Medulla oblongata (tissue), 1 donor: ENCODE measurements at regions not wholly inside any gene's neighbourhood (a gene's known extent, or its start where the extent isn't known, plus 50 kb on each side); places are given as distances from the start of the nearest gene placed in this dataset.
A peak's percentile ranks its signal among the peaks of the same experiment; 100 is the strongest.
"Not testable (repeated sequence)": the region's sequence is repeated elsewhere in the genome, so short reads cannot be mapped to it uniquely, and the experiment has no call there.

Experiments used
- DNase-seq: peaks from one replicate; pipeline ENCODE4 v3.0.0-alpha.2; 2015; ENCODE audit errors: extremely low spot score

- no peak for DNase-seq
Measured at GRCh38 chr3:190192739-190193138, 72.0 kb upstream of the P3H2 start.

- no peak for DNase-seq
Measured at GRCh38 chr3:190192087-190192486, 71.4 kb upstream of the P3H2 start.

GRCh38 chr3:190188197-190188596, 67.5 kb upstream of the P3H2 start:
- DNase-seq, result no peak

- DNase-seq, result peak; percentile 60
Measured at GRCh38 chr3:190183121-190183520, 62.4 kb upstream of the P3H2 start.

- no peak for DNase-seq
Measured at GRCh38 chr3:190182418-190183043, 61.8 kb upstream of the P3H2 start.

- DNase-seq, result no peak
Measured at GRCh38 chr3:190180268-190180667, 59.6 kb upstream of the P3H2 start.

GRCh38 chr3:190178779-190179178, 58.1 kb upstream of the P3H2 start:
- DNase-seq, result no peak

GRCh38 chr3:190176933-190177525, 56.3 kb upstream of the P3H2 start:
- not testable (repeated sequence) for DNase-seq

- DNase-seq, result not testable (repeated sequence)
Measured at GRCh38 chr3:190176106-190176505, 55.4 kb upstream of the P3H2 start.

- DNase-seq, result no peak
Measured at GRCh38 chr3:190175490-190175889, 54.8 kb upstream of the P3H2 start.

GRCh38 chr3:190174471-190174870, 53.8 kb upstream of the P3H2 start:
- DNase-seq, result no peak

GRCh38 chr3:190173426-190173825, 52.7 kb upstream of the P3H2 start:
- no peak for DNase-seq

GRCh38 chr3:190172751-190173150, 52.1 kb upstream of the P3H2 start:
- DNase-seq, result no peak
